GM21717 (cell line): ENCODE measurements at regions not wholly inside any gene's neighbourhood (a gene's known extent, or its start where the extent isn't known, plus 50 kb on each side); places are given as distances from the start of the nearest gene placed in this dataset.
A peak's percentile ranks its signal among the peaks of the same experiment; 100 is the strongest.
"Not testable (repeated sequence)": the region's sequence is repeated elsewhere in the genome, so short reads cannot be mapped to it uniquely, and the experiment has no call there.

Source experiments
- ATAC-seq: cut with Tn5 transposase; IDR thresholded peaks from one replicate; pipeline ENCODE4 v1.9.1; 2021; ENCODE audit warnings: mild to moderate bottlenecking, moderate library complexity; ENCODE audit not compliant: unreplicated experiment

DNA sequence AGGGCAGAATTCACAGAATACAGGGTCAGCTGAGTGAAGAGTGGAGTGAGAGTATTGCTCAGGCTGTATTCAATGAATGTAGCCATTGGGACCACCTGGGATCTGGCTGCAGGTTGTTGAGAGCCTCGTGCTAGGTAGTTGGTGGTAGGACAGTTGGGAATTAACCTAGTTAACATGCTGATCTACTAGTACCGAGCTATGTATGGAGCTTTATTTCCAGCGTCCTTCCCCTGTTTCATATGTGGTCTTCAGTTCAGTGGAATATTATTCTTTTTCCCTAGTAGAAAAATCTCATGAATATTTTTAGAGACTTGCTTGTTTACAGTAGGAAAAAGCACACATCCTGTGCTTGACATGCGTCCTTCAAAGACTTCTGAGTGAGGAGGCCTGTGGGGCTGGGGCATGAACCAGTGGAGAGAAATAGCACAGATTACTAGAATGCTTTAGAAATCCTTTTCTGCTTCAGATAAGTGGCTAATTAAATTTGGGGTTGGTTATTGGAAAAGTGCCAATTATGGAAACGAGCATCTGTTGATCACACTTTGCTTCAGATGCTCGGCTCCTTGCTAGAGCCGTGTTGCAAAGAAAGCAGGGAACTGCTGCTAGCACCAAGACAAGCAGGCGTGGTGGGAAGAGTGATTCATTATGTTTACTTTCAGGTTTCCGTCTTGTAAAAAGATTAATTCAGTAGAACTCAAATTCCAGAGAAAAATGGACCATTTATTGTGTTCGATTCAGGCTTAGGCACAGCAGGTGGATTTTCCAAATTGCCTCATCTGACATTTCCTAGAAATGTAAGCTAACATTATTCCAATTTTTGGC lies 53.6 kb downstream of the ARF6 start:
- ATAC-seq: no peak

DNA sequence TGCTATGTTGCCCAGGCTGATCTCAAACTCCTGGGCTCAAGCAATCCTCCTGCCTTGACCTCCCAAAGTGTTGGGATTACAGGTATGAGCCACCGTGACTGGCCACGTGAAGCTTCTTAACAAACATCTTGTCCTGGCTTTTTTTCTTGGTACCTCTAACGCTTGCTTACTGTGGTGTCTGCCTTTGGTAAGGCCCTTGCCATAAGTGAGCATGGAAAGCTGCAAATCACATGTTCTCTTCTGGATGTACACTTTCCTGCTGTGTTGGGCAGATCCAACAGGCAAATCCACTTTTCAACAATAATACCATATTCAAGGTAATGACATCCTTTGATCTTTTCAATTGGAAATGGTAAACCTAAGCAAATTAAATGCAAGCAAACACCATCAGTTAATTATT lies 54.6 kb downstream of the ARF6 start:
- no peak for ATAC-seq

DNA sequence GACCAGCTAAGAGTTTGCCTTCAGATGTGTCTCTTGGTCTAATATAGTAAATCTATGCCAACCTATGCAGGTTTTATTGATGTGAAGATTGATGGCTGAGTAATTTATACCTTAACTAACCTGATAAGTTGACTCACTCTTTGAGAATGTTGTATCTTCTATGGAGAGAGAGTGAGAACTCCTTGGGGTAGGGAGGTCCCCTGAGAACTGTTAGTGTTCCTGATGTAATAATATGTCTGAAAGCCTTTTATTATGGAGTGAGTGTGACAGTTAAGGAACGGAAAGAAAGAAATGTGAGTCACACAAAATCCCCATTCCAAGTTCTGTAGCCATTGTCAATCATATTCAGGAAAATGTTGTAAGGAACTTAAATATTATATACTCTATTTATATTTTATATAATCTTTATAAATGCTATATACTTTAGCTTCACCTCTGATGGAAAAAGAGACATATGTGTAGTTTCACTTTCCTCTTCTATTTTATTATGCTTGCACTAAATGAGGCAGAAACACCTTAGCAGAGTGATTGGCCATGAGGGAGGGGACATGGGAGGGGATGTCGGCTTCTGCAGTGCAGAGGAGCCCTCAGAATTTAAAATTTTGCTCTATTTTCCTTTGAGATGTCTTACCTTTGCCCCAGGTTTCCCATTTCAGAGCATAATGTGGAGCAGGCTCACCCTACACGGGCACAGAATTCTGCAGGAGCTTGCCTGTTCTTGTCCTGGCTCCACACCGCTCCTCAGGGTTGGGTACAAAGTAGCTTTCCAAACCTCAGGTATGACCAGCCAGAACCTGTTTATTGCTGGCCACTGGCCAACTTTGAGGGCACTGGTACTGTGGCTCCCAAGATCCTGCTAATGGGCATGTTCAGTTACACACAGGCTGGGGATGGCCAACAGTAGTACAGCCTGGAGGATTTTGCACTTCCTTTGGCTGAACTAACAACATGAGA lies 57.7 kb downstream of the ARF6 start:
- ATAC-seq: no peak

DNA sequence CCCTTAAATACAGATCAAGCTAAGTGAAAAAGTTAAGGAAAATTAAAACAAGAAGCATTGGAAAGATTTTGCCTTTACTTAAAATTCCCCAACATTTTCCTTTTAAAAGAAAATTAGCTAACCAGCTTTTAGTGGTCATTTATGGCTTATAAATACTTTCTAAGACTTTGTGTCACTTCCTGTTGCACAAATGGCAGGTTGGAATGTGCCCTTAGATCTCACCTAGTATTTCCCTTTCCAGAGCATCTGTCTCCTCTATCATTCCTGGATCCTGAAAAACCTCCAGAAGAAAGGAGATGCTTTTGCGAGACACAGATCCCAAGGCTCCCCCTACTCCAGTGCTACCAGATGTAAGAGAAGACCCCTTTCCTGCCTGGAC lies 58.3 kb downstream of the ARF6 start:
- ATAC-seq: no peak

DNA sequence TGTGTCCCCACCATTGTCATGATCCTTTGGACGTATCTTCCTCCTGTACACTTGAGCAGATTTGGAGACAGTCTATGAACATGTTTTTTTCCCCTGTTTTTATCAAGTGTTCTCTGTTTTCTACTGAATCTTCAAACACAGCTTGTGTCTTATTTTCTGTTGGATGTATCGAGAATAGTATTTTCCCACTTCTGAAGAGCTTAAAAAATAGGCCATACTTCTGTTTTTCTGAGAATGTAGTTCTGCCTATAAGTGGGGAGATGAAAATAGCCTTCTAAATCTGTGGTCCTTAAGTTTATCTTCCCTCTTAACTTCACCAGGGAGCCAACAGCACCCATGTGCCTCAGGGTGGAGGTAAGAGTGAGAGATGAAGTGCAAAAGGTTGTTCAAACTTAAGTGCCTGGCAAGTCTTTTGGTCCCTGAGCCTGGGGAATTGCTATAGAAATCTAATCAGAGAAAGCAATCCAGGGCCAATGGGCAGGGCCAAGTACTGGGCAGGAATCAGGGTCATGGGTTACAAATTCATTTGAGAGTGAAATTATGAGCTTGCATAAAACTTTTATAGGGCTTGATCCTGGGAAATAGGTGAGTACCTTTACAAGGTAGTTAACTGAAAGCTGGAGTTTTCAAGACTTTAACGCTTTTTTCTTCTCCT lies 58.9 kb downstream of the ARF6 start:
- no peak for ATAC-seq

DNA sequence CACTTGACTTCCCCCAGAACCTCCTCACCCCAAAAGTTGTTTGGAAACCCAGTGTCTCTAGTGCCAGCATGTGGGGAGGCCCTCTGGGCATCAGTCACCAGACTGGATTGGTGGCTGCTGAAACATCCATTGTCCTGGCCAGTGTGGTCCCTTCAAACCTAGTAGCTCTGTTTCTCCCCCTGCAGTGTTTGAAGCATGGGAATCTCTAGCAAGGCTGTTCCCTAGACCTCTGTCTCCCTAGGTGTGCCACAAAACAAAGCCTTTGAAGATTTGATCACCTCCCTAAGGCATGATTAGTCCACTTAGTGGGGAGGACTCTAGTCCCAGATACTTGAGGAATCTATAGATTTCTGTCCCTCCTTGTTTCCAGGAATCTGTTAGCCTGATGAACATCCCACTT lies 60.3 kb downstream of the ARF6 start:
- no peak for ATAC-seq

DNA sequence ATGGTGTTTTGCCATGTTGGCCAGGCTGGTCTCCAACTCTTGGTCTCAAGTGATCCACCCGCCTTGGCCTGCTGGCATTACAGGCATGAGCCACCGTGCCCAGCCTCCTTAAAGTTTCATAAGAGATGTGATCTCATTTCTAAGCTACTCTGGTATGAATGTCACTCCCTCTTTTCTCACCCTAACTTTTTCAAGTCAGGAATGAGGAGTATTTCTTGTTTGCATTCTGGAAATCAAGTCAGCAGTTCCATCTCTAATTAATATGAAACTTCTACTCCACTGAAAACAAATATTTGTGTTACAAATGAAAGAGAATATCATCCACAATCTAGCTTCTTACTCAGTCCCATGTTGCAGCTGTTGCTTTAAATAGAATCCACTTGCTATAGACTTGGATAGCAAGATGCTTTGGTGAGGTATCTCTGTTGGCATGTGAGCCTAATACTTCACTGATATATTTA lies 61.3 kb downstream of the ARF6 start:
- no peak for ATAC-seq

DNA sequence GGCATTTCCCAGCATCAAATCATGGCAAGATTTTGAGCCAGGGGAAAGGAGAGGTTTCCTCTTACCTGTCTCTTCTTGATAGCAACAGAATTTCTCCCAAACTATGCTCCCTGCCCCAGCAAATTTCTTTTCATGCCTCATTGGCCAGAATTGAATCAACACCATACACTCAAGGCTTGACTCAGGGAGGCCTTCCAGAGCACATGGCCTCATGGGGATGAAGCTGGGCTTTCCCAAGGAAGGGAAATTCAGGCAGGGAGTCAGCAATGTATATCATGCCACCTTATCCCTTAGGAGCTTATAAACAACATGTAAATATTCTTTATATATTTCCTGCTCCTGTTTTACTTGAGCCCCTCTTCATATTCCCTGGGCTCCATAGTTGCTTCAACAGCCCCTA lies 62.1 kb downstream of the ARF6 start:
- no peak for ATAC-seq

DNA sequence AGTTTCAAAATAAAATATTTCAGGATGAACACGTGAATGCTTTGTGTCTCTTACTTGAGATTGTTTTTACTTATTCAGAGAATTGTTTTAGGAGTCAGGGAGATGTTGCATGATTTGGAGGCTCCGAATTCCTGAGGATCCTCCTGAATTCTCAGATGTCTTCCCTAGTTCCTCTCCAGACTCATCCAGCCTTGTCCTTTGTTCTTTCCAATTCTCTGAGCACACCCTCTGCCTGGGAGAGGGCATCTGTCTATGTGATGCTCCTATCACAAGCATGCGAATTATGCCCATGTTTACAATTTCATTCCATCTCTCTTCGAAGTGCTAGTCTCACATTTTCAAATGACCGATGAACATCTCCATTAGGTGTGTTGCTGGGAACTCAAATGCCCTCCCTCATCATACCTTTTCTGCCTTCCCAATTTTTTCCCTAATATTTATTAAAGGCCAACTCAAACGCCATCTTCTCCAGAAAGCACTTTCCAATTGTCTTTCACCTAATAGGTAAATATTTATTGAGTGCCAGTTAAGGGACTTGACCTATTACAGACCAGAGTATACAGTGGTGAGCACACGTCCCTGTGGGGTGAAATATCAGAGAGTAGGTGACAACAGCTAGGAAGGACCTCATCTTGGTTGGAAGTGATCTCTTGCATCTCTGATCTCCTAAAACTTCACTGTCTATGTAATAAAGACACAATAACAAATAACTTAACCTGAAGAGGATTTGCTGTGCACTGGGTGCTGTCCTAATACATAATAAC lies 64.4 kb downstream of the ARF6 start:
- ATAC-seq: no peak

DNA sequence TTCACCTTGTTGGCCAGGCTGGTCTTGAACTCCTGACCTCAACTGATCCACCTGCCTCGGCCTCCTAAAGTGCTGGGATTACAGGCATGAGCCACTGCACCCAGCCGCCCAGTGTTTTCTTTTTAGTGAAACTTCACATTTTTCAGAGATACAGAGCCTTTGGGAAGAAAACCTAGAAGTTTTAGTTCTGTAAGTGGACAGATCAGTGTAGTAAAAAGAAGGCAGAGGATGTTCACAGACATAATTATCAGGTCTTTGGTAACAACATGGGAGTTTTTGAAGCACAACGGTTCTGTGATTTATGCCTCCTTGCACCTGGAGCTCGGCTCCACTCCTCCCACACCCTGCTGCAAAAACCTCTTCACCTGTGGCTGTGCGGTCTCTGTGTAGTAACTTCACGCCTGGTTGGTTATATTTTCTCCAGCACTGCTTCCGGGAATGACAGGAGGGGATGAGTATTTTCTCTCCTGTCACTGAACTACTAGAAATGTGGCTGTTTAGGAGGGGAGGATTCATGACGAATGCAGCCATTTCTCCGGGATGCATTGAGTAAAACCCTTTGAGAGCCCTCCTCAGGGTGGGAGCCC lies 67.0 kb downstream of the ARF6 start:
- peak; percentile 47 for ATAC-seq

DNA sequence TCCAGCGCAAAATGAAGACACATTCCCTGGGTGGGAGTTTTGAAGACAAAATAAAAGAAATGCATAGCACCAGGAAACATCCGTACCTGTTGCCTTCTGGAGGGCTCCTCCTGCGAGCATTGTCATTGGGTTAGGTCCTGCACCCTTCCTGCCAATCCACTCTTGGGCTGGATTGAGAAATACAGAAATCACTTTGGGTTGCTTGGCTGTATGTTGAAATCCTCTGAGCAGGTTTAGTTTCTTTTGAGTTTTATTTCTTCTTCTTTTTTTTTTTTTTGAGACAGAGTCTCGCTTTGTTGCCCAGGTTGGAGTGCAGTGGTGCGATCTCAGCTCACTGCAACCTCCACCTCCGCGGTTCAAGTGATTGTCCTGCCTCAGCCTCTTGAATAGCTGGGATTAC lies 67.6 kb downstream of the ARF6 start:
- no peak for ATAC-seq

DNA sequence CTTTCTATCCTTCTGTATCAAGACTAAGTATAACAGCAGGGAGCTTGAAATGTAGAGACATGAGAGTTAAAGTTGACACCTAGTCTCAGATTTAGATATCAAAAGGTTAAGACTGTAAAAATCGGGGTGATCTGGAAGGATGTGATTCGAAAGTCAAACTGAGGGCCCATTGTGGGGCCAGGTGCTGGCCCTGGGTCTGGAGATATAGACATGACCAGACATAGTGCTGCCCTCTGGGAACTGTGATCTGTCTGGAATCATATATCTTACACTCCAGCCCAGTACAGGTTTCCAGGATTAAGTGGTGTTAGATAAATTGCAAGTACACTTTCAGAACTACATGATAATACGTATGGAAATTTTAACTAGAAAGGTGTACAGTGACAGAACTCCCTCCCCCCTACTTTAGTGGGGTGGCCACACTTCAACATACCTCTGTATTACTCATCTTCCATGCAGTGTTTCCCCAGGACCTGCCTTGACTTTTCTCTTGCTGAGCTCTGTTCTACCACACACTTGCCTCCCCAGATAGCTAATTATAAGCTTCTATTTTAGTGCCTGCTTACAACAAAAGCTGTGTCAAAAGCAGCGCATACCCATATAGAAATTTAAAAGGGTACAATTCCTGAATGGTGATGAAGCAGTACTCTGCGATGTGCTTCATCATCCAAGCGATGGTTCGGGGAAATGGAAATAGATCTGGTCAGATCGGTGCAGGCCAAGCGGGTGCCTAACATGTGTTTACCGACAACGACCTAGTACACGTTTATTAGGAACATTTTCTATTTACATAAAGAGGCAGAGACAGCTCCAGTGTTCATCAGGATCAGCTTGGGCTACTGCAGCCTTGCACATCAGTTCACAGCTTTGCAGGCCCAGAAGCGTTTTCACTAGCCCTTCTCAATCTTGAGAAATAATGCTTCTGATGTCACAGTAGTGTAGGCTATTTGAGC lies 68.7 kb downstream of the ARF6 start:
- peak; percentile 44 for ATAC-seq

DNA sequence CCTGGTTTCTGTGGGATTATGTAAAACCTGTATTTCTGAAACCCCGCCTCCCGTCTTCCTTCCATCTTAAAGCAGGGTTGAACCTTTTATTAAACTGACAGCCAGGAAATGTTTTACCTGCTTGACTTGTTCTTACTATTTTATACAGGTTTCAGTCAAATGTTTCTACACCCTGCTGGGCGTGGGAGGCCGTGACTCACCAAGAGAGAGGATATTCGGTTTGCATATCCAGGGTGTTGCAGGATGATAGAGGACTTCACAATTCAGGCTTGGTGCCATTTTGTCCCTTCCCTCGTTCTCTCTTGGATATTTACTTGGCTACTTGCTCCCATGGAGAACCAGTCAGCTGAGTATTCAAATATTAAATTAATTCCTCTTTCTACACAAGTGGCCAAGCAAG lies 69.7 kb downstream of the ARF6 start:
- ATAC-seq: no peak

DNA sequence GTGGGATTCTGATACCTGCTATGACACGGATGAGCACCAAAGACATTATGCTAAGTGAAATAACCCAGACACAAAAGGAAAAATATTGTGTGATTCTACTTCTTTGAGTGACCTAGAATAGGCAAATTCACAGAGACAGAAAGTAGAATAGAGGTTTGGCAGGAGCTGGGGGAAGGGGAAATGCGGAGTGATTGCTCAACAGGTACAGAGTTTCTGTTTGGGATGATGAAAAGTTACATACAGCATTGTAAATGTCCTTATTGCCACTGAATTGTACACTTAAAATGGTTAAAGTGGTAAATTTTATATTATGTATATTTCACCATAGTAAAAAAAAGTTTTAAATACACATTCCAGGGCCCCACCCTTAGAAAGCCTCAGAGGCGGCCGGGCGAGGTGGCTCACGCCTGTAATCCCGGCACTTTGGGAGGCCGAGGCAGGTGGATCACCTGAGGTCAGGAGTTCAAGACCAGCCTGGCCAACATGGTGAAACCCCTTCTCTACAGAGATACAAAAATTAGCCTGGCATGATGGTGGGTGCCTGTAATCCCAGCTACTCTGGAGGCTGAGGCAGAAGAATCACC lies 72.3 kb downstream of the ARF6 start:
- not testable (repeated sequence) for ATAC-seq

DNA sequence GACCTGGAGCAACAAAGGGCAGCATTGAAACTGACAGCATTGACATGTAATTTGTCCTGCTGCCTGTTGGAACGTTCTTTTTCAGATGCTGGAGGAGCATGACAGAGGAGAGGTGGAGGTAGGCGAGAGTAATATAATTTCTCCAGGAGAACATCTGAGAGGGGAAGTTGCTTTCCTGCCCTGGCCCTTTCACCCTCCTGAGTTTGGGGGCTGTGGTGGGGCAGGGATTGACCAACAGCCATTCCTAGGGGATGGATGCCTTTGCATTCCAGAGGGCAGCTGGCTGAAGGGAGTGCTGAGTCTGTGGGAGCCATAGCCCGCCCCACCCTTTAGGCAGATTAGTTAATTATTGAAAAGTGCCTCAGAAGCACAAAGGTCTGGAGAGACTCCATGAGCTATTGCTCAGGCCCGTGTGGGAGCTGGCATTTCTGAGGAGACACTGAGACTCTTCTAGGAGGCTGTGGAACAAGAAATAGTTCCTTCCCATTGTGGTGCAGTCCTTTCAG lies 73.5 kb downstream of the ARF6 start:
- no peak for ATAC-seq

DNA sequence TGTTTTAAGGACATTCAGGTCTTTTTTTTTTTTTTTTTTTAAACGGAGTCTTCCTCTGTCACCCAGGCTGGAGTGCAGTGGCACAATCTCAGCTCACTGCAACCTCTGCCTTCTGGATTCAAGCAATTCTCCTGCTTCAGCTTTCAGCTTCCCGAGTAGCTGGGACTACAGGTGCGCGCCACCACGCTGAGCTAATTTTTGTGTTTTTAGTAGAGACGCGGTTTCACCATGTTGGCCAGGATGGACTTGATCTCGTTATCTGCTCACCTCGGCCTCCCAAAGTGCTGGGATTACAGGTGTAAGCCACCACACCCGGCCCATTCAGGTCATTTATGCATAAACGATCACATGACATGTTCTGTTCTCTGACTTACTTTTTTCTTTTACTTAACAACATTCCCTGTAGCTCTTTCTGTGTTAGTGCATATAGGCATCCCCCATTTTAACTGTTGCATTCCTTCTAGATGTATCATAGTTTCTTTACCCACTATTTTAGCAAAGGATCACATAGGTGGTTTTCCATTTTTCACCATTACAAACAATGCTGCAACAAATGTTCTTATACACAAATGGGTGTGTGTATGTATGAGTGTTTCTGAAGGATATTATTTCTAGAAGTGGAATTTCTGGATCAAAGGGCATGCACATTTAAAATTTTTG lies 74.2 kb downstream of the ARF6 start:
- ATAC-seq: no peak

DNA sequence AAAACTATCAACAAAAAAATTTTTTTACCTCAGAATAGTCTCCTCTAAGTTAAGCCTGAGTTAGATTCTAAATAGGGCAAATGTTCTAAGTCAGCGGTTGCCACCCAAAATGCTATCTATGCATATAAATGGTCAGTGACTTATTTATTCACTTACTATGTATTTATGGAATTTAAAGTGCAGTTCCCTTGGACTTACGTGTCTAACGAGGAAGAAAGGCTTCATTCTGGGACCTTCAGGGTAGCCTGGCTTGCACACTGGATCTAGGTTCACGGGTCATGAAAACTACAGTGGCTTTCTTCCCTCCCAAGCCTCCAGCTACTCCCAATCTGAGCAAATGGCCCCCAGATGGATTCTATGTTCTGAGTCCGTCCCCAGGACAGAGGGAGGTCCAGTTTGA lies 77.1 kb downstream of the ARF6 start:
- no peak for ATAC-seq
